LNCaP clone FGC (cell line): ENCODE measurements at regions not wholly inside any gene's neighbourhood (a gene's known extent, or its start where the extent isn't known, plus 50 kb on each side); places are given as distances from the start of the nearest gene placed in this dataset.
A peak's percentile ranks its signal among the peaks of the same experiment; 100 is the strongest.

ENCODE experiments used
- DNase-seq: peaks from one replicate; pipeline ENCODE4 v3.0.0-alpha.2; 2011; ENCODE audit warnings: low read depth
- H3K4me3 ChIP-seq: 2 replicates; pipeline ENCODE4 v1.5.1; 2011; ENCODE audit warnings: mild to moderate bottlenecking, low read depth, low read length, control low read depth
- CTCF ChIP-seq: IDR thresholded peaks from 2 replicates; pipeline ENCODE4 v1.5.1; 2012; ENCODE audit warnings: mild to moderate bottlenecking; ENCODE audit not compliant: control insufficient read depth, insufficient read depth; ENCODE audit errors: extremely low read depth

DNA sequence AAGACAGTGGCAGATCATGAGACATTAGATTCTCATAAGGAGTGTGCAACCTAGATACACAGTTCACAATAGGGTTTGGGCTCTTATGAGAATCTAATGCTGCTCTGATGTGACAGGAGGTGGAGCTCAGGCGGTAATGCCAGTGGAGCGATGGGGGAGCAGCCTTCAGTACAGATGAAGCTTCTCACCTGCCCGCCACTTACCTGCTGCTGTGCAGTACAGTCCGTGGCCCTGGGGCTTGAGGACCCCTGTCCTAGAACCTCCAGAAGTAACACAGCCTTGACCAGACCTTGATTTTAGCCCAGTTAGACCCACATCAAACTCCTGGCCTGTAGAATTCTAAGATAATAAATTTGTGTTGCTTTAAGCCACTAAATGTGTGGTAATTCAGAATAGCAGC is 215.1 kb upstream of the MIR17HG start:
- no peak for TF ChIP-seq CTCF

DNA sequence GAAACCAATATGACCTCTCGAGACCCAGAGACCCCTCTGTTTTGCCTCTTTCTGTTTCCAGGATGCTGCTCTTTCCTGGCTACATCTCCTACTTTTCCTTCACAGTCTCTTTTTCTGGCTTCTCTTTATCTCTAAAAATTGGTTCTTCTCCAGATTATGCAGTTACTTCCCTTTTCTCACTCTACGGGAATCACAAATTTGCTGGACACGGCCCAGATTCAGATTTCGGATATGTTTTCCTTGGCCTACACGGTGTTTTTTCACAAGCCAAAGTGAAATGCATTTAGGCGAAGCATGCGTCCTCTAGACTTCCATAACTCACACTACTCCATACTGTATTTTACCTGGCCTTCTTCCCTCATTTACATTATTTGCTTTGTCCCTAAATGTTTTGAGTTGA is 214.7 kb upstream of the MIR17HG start:
- TF ChIP-seq CTCF, result no peak
- no peak for DNase-seq
- no peak overlapping the region for H3K4me3 ChIP-seq

More for the DNA sequence above, 215.1 kb upstream of the MIR17HG start:
- no peak for DNase-seq
- no peak overlapping the region for H3K4me3 ChIP-seq

GRCh38 chr13:91133941-91134802 is 213.3 kb upstream of the MIR17HG start:
- peak; percentile 71 for TF ChIP-seq CTCF
- no peak for DNase-seq
- no peak overlapping the region for H3K4me3 ChIP-seq

GRCh38 chr13:91134803-91135184 is 212.7 kb upstream of the MIR17HG start:
- no peak for DNase-seq
- no peak overlapping the region for H3K4me3 ChIP-seq
- no peak for TF ChIP-seq CTCF

DNA sequence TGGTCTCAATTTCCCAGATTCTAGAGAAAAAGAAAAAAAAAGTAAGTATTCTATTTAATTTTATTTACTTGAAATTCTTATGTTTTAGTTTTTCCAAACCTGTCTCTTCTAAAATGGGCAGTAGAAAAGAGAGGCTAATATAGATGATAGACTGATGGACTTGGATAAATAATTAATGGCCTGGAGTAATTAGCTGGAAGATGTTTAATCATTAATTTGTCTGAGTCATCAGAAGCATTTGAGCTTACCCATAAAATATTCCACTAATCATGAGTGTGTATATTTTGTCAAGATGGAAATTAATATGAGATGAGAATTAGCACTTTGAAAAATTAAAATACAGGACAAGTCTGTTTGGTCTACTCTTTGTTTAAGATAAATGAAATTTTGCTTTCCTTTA is 212.1 kb upstream of the MIR17HG start:
- no peak for TF ChIP-seq CTCF
- no peak for DNase-seq
- no peak overlapping the region for H3K4me3 ChIP-seq

- TF ChIP-seq CTCF, result no peak
These were observed 211.5 kb upstream of the MIR17HG start for GRCh38 chr13:91135968-91136367.

GRCh38 chr13:91136806-91137205 is 210.7 kb upstream of the MIR17HG start:
- no peak for DNase-seq
- H3K4me3 ChIP-seq, result no peak overlapping the region
- TF ChIP-seq CTCF, result no peak

More at GRCh38 chr13:91135968-91136367, 211.5 kb upstream of the MIR17HG start:
- no peak for DNase-seq
- no peak overlapping the region for H3K4me3 ChIP-seq
